WTC11 (cell line): ENCODE measurements at regions not wholly inside any gene's neighbourhood (a gene's known extent, or its start where the extent isn't known, plus 50 kb on each side); places are given as distances from the start of the nearest gene placed in this dataset.
A peak's percentile ranks its signal among the peaks of the same experiment; 100 is the strongest.

ENCODE experiments used
- ATAC-seq: fragments of 200-7000 bp; cut with Tn5 transposase; 2 replicates; pipeline ENCODE4 v1.10.0; 2021; ENCODE audit warnings: mild to moderate bottlenecking, moderate library complexity
- CTCF ChIA-PET: fragments of 300-600 bp; sonication (Branson Sonifier 250); formaldehyde crosslinking; loops from one replicate; lab custom pipeline; 2021; ENCODE audit warnings: antibody characterized with exemption; lab: Charles Lee
- POLR2A ChIA-PET: fragments of 350-600 bp; sonication (Branson Sonifier 250); formaldehyde crosslinking; loops from one replicate; lab custom pipeline; 2021; ENCODE audit warnings: antibody characterized with exemption; lab: Charles Lee
- DNase-seq: peaks from one replicate; pipeline ENCODE4 v3.0.0; 2021; ENCODE audit warnings: low spot score
- H3K27ac Mint-ChIP-seq: 2 replicates; pipeline ENCODE4 v1.8.0; 2021; ENCODE audit warnings: mixed read lengths
- H3K27me3 Mint-ChIP-seq: 2 replicates; pipeline ENCODE4 v1.8.0; 2021; ENCODE audit warnings: low read depth, mild to moderate bottlenecking, moderate library complexity, mixed read lengths
- H3K36me3 Mint-ChIP-seq: 2 replicates; pipeline ENCODE4 v1.8.0; 2021; ENCODE audit warnings: mixed read lengths
- H3K4me1 Mint-ChIP-seq: 2 replicates; pipeline ENCODE4 v1.8.0; 2022; ENCODE audit warnings: mixed read lengths
- H3K4me3 Mint-ChIP-seq: 2 replicates; pipeline ENCODE4 v1.8.0; 2021; ENCODE audit warnings: mild to moderate bottlenecking, moderate library complexity, mixed read lengths
- H3K9me3 Mint-ChIP-seq: 2 replicates; pipeline ENCODE4 v1.8.0; 2021; ENCODE audit warnings: mixed read lengths
- CBFB ChIP-seq: sonication (generic); formaldehyde crosslinking; IDR thresholded peaks from 2 replicates; pipeline ENCODE4 v1.8.1; 2022; ENCODE audit warnings: mild to moderate bottlenecking, low read depth, missing genetic modification reagents
- CREM ChIP-seq: sonication (generic); formaldehyde crosslinking; IDR thresholded peaks from 2 replicates; pipeline ENCODE4 v1.8.1; 2022; ENCODE audit warnings: mild to moderate bottlenecking, missing genetic modification reagents, moderate library complexity
- GABPB1 ChIP-seq: sonication (generic); formaldehyde crosslinking; IDR thresholded peaks from 2 replicates; pipeline ENCODE4 v1.8.1; 2023; ENCODE audit warnings: mild to moderate bottlenecking, missing genetic modification reagents
- HMGA2 ChIP-seq: fragments of 250-450 bp; sonication (Bioruptor Pico); IDR thresholded peaks from 2 replicates; pipeline ENCODE4 v1.4.0; 2021; ENCODE audit warnings: mild to moderate bottlenecking, moderate library complexity
- IRF2 ChIP-seq: sonication (generic); formaldehyde crosslinking; IDR thresholded peaks from 2 replicates; pipeline ENCODE4 v1.8.0; 2022; ENCODE audit warnings: low read depth, missing genetic modification reagents, borderline replicate concordance
- MXD4 ChIP-seq: fragments of 250-450 bp; sonication (Bioruptor Pico); IDR thresholded peaks from 2 replicates; pipeline ENCODE4 v1.8.0; 2021; ENCODE audit warnings: mild to moderate bottlenecking, moderate library complexity, borderline replicate concordance
- NFE2L1 ChIP-seq: sonication (generic); formaldehyde crosslinking; IDR thresholded peaks from 2 replicates; pipeline ENCODE4 v1.8.1; 2023; ENCODE audit warnings: missing genetic modification reagents
- NFYB ChIP-seq: sonication (generic); formaldehyde crosslinking; conservative IDR thresholded peaks from 2 replicates; pipeline ENCODE4 v1.8.0; 2022; ENCODE audit warnings: low read depth, missing genetic modification reagents
- RELA ChIP-seq: sonication (generic); formaldehyde crosslinking; IDR thresholded peaks from 2 replicates; pipeline ENCODE4 v1.8.1; 2022; ENCODE audit warnings: missing genetic modification reagents, mild to moderate bottlenecking, borderline replicate concordance
- RORB ChIP-seq: fragments of 250-450 bp; sonication (Bioruptor Pico); IDR thresholded peaks from 2 replicates; pipeline ENCODE4 v1.9.0; 2021; ENCODE audit warnings: mild to moderate bottlenecking
- SP1 ChIP-seq: sonication (generic); formaldehyde crosslinking; conservative IDR thresholded peaks from 2 replicates; pipeline ENCODE4 v1.8.1; 2022; ENCODE audit warnings: missing genetic modification reagents
- ZBTB21 ChIP-seq: sonication (generic); formaldehyde crosslinking; IDR thresholded peaks from 2 replicates; pipeline ENCODE4 v1.8.1; 2023; ENCODE audit warnings: mild to moderate bottlenecking, missing genetic modification reagents, borderline replicate concordance
- ZNF263 ChIP-seq: sonication (generic); formaldehyde crosslinking; IDR thresholded peaks from 2 replicates; pipeline ENCODE4 v1.8.1; 2022; ENCODE audit warnings: low read depth, mild to moderate bottlenecking, moderate library complexity, missing genetic modification reagents
- ZNF416 ChIP-seq: fragments of 250-450 bp; sonication (Bioruptor Pico); IDR thresholded peaks from 2 replicates; pipeline ENCODE4 v1.9.0; 2021; ENCODE audit warnings: mild to moderate bottlenecking, inconsistent platforms
- ZNF423 ChIP-seq: fragments of 250-450 bp; sonication (Bioruptor Pico); IDR thresholded peaks from 2 replicates; pipeline ENCODE4 v2.1.2; 2022; ENCODE audit warnings: mild to moderate bottlenecking, moderate library complexity
- ZNF671 ChIP-seq: fragments of 250-450 bp; sonication (Bioruptor Pico); IDR thresholded peaks from 2 replicates; pipeline ENCODE4 v1.8.0; 2021; ENCODE audit warnings: mild to moderate bottlenecking
- TF ChIP-seq, protein P1 (sequence below): sonication (generic); formaldehyde crosslinking; IDR thresholded peaks from 2 replicates; pipeline ENCODE4 v1.8.1; 2023; ENCODE audit warnings: mild to moderate bottlenecking, missing genetic modification reagents
- TF ChIP-seq, protein P2 (sequence below): sonication (generic); formaldehyde crosslinking; IDR thresholded peaks from 2 replicates; pipeline ENCODE4 v1.8.0; 2022; ENCODE audit warnings: mild to moderate bottlenecking, missing genetic modification reagents
- TF ChIP-seq, protein P3 (sequence below): sonication (generic); formaldehyde crosslinking; IDR thresholded peaks from 2 replicates; pipeline ENCODE4 v1.8.1; 2022; ENCODE audit warnings: low read depth, mild to moderate bottlenecking, moderate library complexity, missing genetic modification reagents, borderline replicate concordance
- TF ChIP-seq, protein P4 (sequence below): sonication (generic); formaldehyde crosslinking; IDR thresholded peaks from 2 replicates; pipeline ENCODE4 v1.8.0; 2023; ENCODE audit warnings: mild to moderate bottlenecking, missing genetic modification reagents
- TF ChIP-seq, protein P5 (sequence below): sonication (generic); formaldehyde crosslinking; IDR thresholded peaks from 2 replicates; pipeline ENCODE4 v1.8.1; 2023; ENCODE audit warnings: mild to moderate bottlenecking, missing genetic modification reagents, borderline replicate concordance
- TF ChIP-seq, protein P6 (sequence below): sonication (generic); formaldehyde crosslinking; IDR thresholded peaks from 2 replicates; pipeline ENCODE4 v1.8.1; 2023; ENCODE audit warnings: mild to moderate bottlenecking, missing genetic modification reagents, moderate library complexity

DNA sequence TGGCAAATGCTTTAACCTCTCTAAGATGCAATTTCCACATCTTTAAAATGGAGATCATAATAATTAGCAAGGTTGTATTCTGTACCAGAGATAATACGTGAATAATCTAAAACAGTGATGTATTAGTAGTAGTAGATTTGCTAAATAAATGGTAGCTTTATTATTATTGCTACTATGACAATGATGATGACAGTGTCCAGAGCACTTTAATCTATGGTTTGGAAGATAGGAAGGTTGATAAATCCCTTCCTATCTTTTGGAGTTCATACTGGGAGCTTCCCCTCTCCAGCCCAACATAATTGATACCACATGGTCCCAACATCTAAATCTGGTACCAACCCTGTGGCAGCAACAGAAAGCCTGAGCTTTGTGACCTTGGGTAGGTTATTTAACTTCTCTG lies 267.8 kb downstream of the FAT3 start:
- ATAC-seq: no peak
- H3K4me3 Mint-ChIP-seq: no peak overlapping the region
- peaks cover 18% of the 10 kb centered on the region for H3K4me1 Mint-ChIP-seq
- no peak for DNase-seq
- ChIA-PET CTCF (no interaction called here), POLR2A (no interaction called here)
- no peak overlapping the region for H3K27ac Mint-ChIP-seq
- TF ChIP-seq, protein P1, sequence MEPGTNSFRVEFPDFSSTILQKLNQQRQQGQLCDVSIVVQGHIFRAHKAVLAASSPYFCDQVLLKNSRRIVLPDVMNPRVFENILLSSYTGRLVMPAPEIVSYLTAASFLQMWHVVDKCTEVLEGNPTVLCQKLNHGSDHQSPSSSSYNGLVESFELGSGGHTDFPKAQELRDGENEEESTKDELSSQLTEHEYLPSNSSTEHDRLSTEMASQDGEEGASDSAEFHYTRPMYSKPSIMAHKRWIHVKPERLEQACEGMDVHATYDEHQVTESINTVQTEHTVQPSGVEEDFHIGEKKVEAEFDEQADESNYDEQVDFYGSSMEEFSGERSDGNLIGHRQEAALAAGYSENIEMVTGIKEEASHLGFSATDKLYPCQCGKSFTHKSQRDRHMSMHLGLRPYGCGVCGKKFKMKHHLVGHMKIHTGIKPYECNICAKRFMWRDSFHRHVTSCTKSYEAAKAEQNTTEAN (CRISPR knock-in tag): no peak
- no peaks in the 10 kb centered on the region for H3K9me3 Mint-ChIP-seq
- H3K27me3 Mint-ChIP-seq: no peaks in the 10 kb centered on the region
- no peaks in the 10 kb centered on the region for H3K36me3 Mint-ChIP-seq

DNA sequence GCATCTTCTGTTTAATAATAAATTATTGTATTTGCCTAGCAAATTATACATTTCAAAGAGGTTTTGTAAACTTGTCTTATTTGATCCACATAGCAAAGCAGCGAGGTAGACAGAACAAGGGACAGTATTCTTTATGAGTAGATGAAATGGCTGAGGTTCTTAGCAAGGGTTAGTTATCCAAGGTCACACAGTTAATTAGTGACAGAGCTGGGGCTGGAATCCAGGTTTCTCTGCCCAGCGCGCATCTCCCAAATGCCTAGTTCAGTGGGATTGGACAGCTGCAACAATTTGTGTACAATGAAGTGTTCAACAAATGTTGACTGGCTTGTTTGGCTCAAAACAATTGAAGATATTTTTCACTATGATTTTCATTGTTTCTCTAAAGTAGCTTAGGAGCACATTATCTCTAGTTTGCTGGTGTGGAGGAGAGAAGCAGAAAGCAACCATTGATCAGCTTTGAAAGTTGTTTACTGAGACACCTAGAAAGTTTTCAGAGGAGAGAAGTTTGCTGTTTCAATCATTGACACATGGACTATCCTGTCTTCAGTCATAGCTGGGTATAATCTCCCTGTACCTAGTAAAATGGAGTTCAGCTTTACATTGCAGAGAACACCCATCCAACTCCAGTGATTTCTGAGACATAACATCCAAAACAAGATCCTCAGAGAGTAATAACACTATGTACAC lies 270.6 kb downstream of the FAT3 start:
- DNase-seq (no peak), ATAC-seq (no peak)
- CTCF ChIA-PET: no interaction called here
- H3K27me3 Mint-ChIP-seq: no peaks in the 10 kb centered on the region
- 0 out of 2 replicates have a peak overlapping the region, but pooled peaks have one; percentile 11 for H3K27ac Mint-ChIP-seq
- H3K9me3 Mint-ChIP-seq: no peaks in the 10 kb centered on the region
- POLR2A ChIA-PET: interaction anchor here (0.6 kb wide), 1 partner anchor 402 kb away, joined by 3 read pairs; no protein-coding TSS in a partner anchor
- H3K4me1 Mint-ChIP-seq: peaks cover 15% of the 10 kb centered on the region
- H3K4me3 Mint-ChIP-seq: no peak overlapping the region
- no peaks in the 10 kb centered on the region for H3K36me3 Mint-ChIP-seq
- TF ChIP-seq GABPB1 (CRISPR knock-in tag) (no peak), ZNF671 (no peak), CBFB (CRISPR knock-in tag) (no peak), ZBTB21 (no peak), NFE2L1 (no peak), ZNF423 (CRISPR knock-in tag) (no peak), NFYB (no peak), IRF2 (CRISPR knock-in tag) (no peak), RELA (CRISPR knock-in tag) (no peak), ZNF263 (CRISPR knock-in tag) (no peak)
- TF ChIP-seq, protein P2, sequence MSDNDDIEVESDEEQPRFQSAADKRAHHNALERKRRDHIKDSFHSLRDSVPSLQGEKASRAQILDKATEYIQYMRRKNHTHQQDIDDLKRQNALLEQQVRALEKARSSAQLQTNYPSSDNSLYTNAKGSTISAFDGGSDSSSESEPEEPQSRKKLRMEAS (CRISPR knock-in tag): no peak
- TF ChIP-seq, protein P3, sequence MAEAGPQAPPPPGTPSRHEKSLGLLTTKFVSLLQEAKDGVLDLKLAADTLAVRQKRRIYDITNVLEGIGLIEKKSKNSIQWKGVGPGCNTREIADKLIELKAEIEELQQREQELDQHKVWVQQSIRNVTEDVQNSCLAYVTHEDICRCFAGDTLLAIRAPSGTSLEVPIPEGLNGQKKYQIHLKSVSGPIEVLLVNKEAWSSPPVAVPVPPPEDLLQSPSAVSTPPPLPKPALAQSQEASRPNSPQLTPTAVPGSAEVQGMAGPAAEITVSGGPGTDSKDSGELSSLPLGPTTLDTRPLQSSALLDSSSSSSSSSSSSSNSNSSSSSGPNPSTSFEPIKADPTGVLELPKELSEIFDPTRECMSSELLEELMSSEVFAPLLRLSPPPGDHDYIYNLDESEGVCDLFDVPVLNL (CRISPR knock-in tag): no peak
- TF ChIP-seq, protein P4, sequence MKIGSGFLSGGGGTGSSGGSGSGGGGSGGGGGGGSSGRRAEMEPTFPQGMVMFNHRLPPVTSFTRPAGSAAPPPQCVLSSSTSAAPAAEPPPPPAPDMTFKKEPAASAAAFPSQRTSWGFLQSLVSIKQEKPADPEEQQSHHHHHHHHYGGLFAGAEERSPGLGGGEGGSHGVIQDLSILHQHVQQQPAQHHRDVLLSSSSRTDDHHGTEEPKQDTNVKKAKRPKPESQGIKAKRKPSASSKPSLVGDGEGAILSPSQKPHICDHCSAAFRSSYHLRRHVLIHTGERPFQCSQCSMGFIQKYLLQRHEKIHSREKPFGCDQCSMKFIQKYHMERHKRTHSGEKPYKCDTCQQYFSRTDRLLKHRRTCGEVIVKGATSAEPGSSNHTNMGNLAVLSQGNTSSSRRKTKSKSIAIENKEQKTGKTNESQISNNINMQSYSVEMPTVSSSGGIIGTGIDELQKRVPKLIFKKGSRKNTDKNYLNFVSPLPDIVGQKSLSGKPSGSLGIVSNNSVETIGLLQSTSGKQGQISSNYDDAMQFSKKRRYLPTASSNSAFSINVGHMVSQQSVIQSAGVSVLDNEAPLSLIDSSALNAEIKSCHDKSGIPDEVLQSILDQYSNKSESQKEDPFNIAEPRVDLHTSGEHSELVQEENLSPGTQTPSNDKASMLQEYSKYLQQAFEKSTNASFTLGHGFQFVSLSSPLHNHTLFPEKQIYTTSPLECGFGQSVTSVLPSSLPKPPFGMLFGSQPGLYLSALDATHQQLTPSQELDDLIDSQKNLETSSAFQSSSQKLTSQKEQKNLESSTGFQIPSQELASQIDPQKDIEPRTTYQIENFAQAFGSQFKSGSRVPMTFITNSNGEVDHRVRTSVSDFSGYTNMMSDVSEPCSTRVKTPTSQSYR: no peak

DNA sequence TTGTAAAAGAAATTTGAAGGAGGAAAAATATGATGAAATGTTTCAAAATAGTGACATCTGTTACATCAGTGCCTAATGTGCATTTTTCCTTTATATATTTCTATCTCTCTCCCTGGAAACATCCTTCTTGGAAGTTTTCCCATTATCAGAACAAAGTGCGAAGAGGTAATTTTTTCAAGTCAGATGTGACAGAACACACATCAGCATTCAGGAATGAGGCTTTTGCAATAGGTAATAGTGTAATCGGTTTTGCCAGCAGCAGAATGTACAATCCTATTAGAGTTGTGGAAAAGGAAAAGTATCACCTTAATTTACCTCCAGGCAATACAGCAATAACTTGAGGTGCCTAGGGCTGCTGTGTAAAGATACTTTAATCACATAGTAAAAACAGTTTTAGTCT lies 275.8 kb downstream of the FAT3 start:
- no peak overlapping the region for H3K27ac Mint-ChIP-seq
- no peak overlapping the region for H3K4me3 Mint-ChIP-seq
- no peaks in the 10 kb centered on the region for H3K36me3 Mint-ChIP-seq
- no peaks in the 10 kb centered on the region for H3K9me3 Mint-ChIP-seq
- no peaks in the 10 kb centered on the region for H3K27me3 Mint-ChIP-seq
- no peak for DNase-seq
- ATAC-seq: no peak
- POLR2A ChIA-PET: no interaction called here
- peaks cover 8% of the 10 kb centered on the region; the same call in 1 of the 2 replicates for H3K4me1 Mint-ChIP-seq
- CTCF ChIA-PET: no interaction called here
- TF ChIP-seq, protein P5, sequence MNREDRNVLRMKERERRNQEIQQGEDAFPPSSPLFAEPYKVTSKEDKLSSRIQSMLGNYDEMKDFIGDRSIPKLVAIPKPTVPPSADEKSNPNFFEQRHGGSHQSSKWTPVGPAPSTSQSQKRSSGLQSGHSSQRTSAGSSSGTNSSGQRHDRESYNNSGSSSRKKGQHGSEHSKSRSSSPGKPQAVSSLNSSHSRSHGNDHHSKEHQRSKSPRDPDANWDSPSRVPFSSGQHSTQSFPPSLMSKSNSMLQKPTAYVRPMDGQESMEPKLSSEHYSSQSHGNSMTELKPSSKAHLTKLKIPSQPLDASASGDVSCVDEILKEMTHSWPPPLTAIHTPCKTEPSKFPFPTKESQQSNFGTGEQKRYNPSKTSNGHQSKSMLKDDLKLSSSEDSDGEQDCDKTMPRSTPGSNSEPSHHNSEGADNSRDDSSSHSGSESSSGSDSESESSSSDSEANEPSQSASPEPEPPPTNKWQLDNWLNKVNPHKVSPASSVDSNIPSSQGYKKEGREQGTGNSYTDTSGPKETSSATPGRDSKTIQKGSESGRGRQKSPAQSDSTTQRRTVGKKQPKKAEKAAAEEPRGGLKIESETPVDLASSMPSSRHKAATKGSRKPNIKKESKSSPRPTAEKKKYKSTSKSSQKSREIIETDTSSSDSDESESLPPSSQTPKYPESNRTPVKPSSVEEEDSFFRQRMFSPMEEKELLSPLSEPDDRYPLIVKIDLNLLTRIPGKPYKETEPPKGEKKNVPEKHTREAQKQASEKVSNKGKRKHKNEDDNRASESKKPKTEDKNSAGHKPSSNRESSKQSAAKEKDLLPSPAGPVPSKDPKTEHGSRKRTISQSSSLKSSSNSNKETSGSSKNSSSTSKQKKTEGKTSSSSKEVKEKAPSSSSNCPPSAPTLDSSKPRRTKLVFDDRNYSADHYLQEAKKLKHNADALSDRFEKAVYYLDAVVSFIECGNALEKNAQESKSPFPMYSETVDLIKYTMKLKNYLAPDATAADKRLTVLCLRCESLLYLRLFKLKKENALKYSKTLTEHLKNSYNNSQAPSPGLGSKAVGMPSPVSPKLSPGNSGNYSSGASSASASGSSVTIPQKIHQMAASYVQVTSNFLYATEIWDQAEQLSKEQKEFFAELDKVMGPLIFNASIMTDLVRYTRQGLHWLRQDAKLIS: no peak
- TF ChIP-seq SP1 (CRISPR knock-in tag) (no peak), ZNF423 (CRISPR knock-in tag) (no peak), ZNF416 (CRISPR knock-in tag) (no peak), GABPB1 (CRISPR knock-in tag) (no peak), CREM (no peak), HMGA2 (CRISPR knock-in tag) (no peak), MXD4 (no peak), RORB (CRISPR knock-in tag) (no peak)
- TF ChIP-seq, protein P6, sequence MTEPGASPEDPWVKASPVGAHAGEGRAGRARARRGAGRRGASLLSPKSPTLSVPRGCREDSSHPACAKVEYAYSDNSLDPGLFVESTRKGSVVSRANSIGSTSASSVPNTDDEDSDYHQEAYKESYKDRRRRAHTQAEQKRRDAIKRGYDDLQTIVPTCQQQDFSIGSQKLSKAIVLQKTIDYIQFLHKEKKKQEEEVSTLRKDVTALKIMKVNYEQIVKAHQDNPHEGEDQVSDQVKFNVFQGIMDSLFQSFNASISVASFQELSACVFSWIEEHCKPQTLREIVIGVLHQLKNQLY (CRISPR knock-in tag): no peak
